H1 (cell line): ENCODE measurements at regions not wholly inside any gene's neighbourhood (a gene's known extent, or its start where the extent isn't known, plus 50 kb on each side); places are given as distances from the start of the nearest gene placed in this dataset.

Experiments
- CEBPB ChIP-seq: IDR thresholded peaks from 2 replicates; pipeline ENCODE4 v1.6.1; 2012; ENCODE audit warnings: low read depth, low read length
- CHD1 ChIP-seq: IDR thresholded peaks from 2 replicates; pipeline ENCODE4 v1.6.1; 2012; ENCODE audit warnings: low read depth, low read length, improper control_type of control experiment
- EZH2 ChIP-seq: fragments of 200-600 bp; sonication (generic); IDR thresholded peaks from 2 replicates; pipeline ENCODE4 v1.7.1; 2012; ENCODE audit warnings: low read depth, mild to moderate bottlenecking, moderate library complexity, low read length, inconsistent platforms; ENCODE audit not compliant: severe bottlenecking
- HDAC2 ChIP-seq, 2 experiments: fragments of 300-600 bp in 1 of 2; sonication (generic) in 1 of 2; IDR thresholded peaks; 2 replicates each; pipeline ENCODE4 v1.6.1; 2011 to 2012; ENCODE audit warnings: low read depth in 2 of 2, low read length in 2 of 2, mild to moderate bottlenecking in 2 of 2, moderate library complexity in 2 of 2, borderline replicate concordance in 1 of 2, inconsistent platforms in 1 of 2
- POLR2A ChIP-seq, 2 experiments: IDR thresholded peaks; 1 replicate in 1 of 2; 2 replicates in 1 of 2; pipeline ENCODE4 v1.6.1; 2011; ENCODE audit warnings: low read depth in 2 of 2, low read length in 2 of 2, mild to moderate bottlenecking in 2 of 2; ENCODE audit errors: control extremely low read depth in 1 of 2
- RFX5 ChIP-seq: IDR thresholded peaks from 2 replicates; pipeline ENCODE4 v1.6.1; 2011; ENCODE audit warnings: low read depth, low read length, improper control_type of control experiment, borderline replicate concordance
- SP1 ChIP-seq: IDR thresholded peaks from 2 replicates; pipeline ENCODE4 v1.6.1; 2011; ENCODE audit warnings: low read depth, low read length
- TAF1 ChIP-seq: IDR thresholded peaks from 2 replicates; pipeline ENCODE4 v1.6.1; 2011; ENCODE audit warnings: mild to moderate bottlenecking, low read depth, low read length
- TF ChIP-seq, protein P1 (sequence below), 3 experiments: IDR thresholded peaks; 1 replicate in 2 of 3; 2 replicates in 1 of 3; pipeline versions ENCODE4 v1.5.1 to v1.6.1; 2011; ENCODE audit warnings: low read length in 3 of 3, mild to moderate bottlenecking in 3 of 3, inconsistent platforms in 2 of 3, low read depth in 1 of 3, moderate library complexity in 1 of 3; ENCODE audit not compliant: insufficient read depth in 1 of 3; ENCODE audit errors: control extremely low read depth in 1 of 3

DNA sequence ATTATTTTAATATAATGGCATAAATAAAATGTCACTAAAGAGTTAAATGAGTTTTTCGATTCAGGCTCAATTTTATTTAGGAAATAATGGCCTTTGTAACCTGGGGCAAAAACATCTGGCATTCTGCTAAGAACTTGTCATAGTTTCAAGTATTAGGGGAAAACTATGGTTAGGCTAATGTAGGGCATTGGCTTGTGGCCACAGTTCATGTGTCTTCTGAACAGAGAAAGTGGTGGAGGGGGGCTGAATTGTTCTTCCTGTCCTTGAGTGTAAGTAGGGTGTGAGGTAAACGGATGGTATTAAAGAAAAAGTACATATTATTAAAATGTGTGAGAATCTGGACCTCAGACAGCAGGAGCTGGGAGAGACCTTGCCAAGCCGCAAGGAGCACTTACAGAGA is 69.1 kb upstream of the KLF14 start:
- TF ChIP-seq TAF1 (no peak), RFX5 (no peak), SP1 (no peak), POLR2A (IDR thresholded peaks at IDR 0.05; ENCODE audit: control extremely low read depth in 1 of 2, low read depth in 2 of 2, low read length in 2 of 2) (no peak), CHD1 (no peak), EZH2 (no peak), CEBPB (no peak), HDAC2 (IDR thresholded peaks at IDR 0.05; ENCODE audit: borderline replicate concordance in 1 of 2, low read depth in 2 of 2, low read length in 2 of 2) (no peak)
- TF ChIP-seq, protein P1, sequence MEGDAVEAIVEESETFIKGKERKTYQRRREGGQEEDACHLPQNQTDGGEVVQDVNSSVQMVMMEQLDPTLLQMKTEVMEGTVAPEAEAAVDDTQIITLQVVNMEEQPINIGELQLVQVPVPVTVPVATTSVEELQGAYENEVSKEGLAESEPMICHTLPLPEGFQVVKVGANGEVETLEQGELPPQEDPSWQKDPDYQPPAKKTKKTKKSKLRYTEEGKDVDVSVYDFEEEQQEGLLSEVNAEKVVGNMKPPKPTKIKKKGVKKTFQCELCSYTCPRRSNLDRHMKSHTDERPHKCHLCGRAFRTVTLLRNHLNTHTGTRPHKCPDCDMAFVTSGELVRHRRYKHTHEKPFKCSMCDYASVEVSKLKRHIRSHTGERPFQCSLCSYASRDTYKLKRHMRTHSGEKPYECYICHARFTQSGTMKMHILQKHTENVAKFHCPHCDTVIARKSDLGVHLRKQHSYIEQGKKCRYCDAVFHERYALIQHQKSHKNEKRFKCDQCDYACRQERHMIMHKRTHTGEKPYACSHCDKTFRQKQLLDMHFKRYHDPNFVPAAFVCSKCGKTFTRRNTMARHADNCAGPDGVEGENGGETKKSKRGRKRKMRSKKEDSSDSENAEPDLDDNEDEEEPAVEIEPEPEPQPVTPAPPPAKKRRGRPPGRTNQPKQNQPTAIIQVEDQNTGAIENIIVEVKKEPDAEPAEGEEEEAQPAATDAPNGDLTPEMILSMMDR (IDR thresholded peaks at IDR 0.05; ENCODE audit: control extremely low read depth in 1 of 3, insufficient read depth in 1 of 3, low read depth in 1 of 3, low read length in 3 of 3) = no peak
